Uterus (tissue), 3 donors: ENCODE measurements at regions not wholly inside any gene's neighbourhood (a gene's known extent, or its start where the extent isn't known, plus 50 kb on each side); places are given as distances from the start of the nearest gene placed in this dataset.
"Not testable (repeated sequence)": the region's sequence is repeated elsewhere in the genome, so short reads cannot be mapped to it uniquely, and the experiment has no call there.

Experiments
- DNase-seq, 2 donors: peaks; one replicate each; pipeline ENCODE4 v3.0.0-alpha.2; 2019 to 2020
- H3K27ac ChIP-seq, 2 donors: fragments of 200-600 bp; sonication (generic); 1 replicate in 1 of 2; 2 replicates in 1 of 2; pipeline ENCODE4 v1.5.1; 2016 to 2018
- H3K27me3 ChIP-seq, 2 donors: fragments of 200-600 bp; sonication (generic); one replicate each; pipeline ENCODE4 v1.5.1; 2018 to 2019; ENCODE audit warnings: control low read depth in 1 of 2
- H3K36me3 ChIP-seq, 2 donors: fragments of 200-600 bp; sonication (generic); one replicate each; pipeline ENCODE4 v1.5.1; 2019; ENCODE audit warnings: control low read depth in 1 of 2
- H3K4me1 ChIP-seq, 2 donors: fragments of 200-600 bp; sonication (generic); one replicate each; pipeline ENCODE4 v1.5.1; 2018 to 2019; ENCODE audit warnings: control low read depth in 1 of 2
- H3K4me3 ChIP-seq, 2 donors: fragments of 200-600 bp; sonication (generic); 1 replicate in 1 of 2; 2 replicates in 1 of 2; pipeline ENCODE4 v1.5.1; 2018 to 2019; ENCODE audit warnings: mild to moderate bottlenecking in 1 of 2
- H3K9me3 ChIP-seq, 2 donors: fragments of 200-600 bp; sonication (generic); one replicate each; pipeline ENCODE4 v1.5.1; 2019; ENCODE audit warnings: control low read depth in 1 of 2
- POLR2A ChIP-seq, 2 donors: fragments of 450-650 bp; IDR thresholded peaks; one replicate each; pipeline ENCODE4 v1.6.1; 2016; ENCODE audit warnings: antibody characterized with exemption in 2 of 2, mild to moderate bottlenecking in 1 of 2, moderate library complexity in 1 of 2
- intact Hi-C: fragments of 100-400 bp; cut with DNase I; formaldehyde crosslinking; loops from one replicate; pipeline ENCODE4 v1.15.1; 2023; ENCODE audit warnings: low total_unique reads
- TF ChIP-seq, protein P1 (sequence below), 4 experiments: fragments of 200-600 bp in 2 of 4; fragments of 450-650 bp in 2 of 4; sonication (generic) in 2 of 4; IDR thresholded peaks; one replicate each; pipeline ENCODE4 v1.5.1; 2016 to 2019; ENCODE audit warnings: antibody characterized with exemption in 4 of 4, mild to moderate bottlenecking in 2 of 4, moderate library complexity in 1 of 4
- donor health status: DM: yes; HTN: yes; CAD: no.

DNA sequence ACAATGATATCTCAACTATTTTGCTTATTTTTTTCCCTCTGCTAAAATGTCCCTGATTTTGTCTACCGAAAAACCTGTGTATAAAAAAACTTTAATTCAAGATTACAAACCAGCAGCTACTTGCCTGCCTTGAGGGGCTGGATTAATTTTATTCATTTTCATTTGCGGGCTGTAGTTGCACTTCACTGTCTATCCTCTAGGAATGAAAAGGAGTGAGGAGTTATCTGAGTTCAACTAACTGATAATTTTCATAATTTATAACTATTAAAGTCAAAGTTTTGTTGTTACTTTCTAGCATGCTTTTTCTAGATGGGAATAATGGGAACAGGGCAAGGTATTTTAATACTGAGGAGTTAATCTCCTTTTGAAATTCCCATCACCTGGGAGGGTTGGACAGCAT is 50.3 kb upstream of the AGTPBP1 start:
- H3K36me3 ChIP-seq, H3K4me3 ChIP-seq, H3K9me3 ChIP-seq, DNase-seq, H3K4me1 ChIP-seq, intact Hi-C loops, H3K27me3 ChIP-seq, H3K27ac ChIP-seq: not testable (repeated sequence)

DNA sequence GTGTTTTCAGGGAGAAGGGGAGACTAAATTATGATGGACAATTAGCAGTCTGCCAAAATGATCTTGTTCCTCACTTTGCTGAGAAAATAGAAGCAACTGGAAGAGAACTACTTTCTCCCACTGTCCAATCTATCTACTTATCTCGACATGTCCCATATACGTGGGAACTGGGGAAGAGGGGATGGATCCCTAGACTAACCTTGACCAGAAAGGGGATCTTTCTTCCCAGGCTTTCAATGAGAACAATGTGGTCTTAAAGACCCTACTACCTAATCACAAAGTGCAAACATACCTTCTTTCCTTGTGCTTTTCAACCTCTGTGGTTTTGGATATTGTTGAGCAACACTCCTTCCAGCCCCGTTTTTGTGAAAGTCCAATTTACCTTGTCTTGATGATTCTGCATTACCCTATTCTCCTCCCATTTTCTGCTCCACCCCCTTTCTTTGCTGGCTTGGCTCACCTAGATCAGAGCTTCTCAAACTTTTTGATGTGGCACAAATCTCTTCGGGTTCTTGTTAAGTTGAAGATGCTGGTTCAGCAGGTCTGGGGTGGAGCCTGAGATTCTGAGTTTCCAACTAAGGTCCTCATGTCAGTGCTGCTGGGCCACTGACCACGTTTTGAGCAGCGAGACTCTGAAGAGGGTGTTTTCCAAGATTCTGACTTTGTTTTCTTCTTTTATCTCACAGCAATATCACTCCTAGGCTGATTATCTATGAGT is 61.4 kb upstream of the AGTPBP1 start:
- H3K27me3 ChIP-seq, DNase-seq, H3K9me3 ChIP-seq, H3K36me3 ChIP-seq, H3K27ac ChIP-seq, H3K4me1 ChIP-seq, intact Hi-C loops, H3K4me3 ChIP-seq: not testable (repeated sequence)

DNA sequence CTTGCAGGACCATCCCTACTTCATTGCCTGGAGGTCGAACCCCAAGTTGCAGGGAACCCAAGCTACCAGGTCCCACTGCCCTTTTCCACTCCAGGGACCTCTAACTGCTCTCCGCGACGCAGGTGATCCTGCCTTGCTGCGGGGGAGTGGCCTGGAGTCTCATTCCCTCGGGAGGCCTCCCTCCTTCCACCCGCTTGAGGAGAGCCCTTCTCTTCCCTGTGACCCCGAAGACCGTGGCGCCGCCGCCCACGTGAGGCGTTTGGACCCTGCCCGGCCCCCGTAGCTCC is 63.0 kb upstream of the AGTPBP1 start:
- H3K36me3 ChIP-seq, H3K27me3 ChIP-seq, intact Hi-C loops, H3K4me1 ChIP-seq, H3K9me3 ChIP-seq, DNase-seq: not testable (repeated sequence)
- Histone ChIP-seq H3K4me3 (peak overlapping the region; percentile 42 to 72), H3K27ac (peak overlapping the region; percentile 95 to 96)

DNA sequence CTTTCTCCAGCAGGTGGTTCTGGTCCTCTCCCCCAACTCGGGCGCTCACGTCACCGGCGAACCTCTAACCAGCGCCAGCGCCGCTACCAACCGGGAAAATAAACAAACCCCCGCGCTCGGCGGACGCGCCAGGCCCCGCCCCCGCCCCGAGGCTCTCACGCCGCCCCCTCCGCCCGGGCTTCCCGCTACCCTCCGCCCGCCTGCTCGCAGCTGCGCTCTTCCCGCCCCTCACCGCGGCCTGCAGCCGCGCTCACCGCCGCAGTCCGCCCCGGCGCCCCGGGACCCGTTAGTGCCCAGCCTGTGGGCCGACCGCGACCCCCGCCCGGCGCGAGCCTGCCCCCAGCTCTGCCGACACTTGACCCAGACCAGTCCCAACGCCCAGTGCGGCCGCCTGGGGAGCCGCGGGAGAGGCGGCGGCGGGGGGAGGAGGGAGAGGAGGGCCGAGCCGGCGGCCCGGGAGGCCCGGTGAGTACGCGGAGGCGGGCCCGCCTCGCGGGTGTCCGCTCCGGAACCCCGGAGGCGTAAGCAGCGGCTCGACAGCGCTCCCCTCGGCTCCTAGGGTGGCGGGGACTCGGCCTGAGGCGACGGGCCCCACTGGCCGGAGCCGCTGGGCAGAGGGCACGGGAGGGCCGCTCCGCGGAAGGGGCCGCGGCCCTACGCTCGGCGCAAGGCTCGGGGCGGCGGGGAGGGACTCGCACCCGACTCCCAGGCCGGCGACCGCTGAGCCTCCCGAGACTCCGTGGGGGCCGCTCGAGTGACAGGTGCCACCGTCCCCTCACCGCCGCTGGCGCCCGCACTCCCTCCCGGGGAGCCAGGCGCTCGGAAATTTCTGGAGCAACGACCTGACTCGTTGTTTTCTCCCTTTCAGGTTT is 63.6 kb upstream of the AGTPBP1 start:
- intact Hi-C loops, H3K36me3 ChIP-seq, H3K27me3 ChIP-seq, H3K4me1 ChIP-seq, H3K9me3 ChIP-seq: not testable (repeated sequence)
- TF ChIP-seq, protein P1, sequence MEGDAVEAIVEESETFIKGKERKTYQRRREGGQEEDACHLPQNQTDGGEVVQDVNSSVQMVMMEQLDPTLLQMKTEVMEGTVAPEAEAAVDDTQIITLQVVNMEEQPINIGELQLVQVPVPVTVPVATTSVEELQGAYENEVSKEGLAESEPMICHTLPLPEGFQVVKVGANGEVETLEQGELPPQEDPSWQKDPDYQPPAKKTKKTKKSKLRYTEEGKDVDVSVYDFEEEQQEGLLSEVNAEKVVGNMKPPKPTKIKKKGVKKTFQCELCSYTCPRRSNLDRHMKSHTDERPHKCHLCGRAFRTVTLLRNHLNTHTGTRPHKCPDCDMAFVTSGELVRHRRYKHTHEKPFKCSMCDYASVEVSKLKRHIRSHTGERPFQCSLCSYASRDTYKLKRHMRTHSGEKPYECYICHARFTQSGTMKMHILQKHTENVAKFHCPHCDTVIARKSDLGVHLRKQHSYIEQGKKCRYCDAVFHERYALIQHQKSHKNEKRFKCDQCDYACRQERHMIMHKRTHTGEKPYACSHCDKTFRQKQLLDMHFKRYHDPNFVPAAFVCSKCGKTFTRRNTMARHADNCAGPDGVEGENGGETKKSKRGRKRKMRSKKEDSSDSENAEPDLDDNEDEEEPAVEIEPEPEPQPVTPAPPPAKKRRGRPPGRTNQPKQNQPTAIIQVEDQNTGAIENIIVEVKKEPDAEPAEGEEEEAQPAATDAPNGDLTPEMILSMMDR (IDR thresholded peaks at IDR 0.05): peak in 1 of 4 experiments; percentile 25
- TF ChIP-seq POLR2A (IDR thresholded peaks at IDR 0.05): peak; percentile 15 to 26
- peak; percentile 81 to 85 for DNase-seq
- Histone ChIP-seq H3K27ac (peak overlapping the region; percentile 95 to 96), H3K4me3 (peak overlapping the region; percentile 42 to 72)

DNA sequence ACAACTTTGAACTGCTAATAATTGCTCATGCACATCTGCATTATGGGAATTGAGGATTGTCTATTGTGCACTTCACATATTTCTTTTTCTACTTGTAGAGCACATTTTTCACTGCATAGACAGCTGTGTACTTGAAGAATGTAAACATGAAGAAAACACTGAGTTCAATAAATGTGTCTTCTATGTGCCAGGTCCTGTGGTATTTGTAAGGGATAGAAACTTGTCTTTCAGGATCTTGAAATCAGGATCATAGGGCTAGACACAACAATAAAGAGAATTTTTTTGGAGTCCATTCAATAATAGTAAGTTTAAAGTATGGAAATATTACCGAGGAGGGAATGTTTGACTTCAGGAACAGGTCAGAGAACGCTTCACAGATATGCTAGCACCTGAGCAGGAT is 66.6 kb upstream of the AGTPBP1 start:
- H3K4me1 ChIP-seq, H3K27ac ChIP-seq, intact Hi-C loops, H3K27me3 ChIP-seq, H3K9me3 ChIP-seq, DNase-seq, H3K4me3 ChIP-seq, H3K36me3 ChIP-seq: not testable (repeated sequence)

DNA sequence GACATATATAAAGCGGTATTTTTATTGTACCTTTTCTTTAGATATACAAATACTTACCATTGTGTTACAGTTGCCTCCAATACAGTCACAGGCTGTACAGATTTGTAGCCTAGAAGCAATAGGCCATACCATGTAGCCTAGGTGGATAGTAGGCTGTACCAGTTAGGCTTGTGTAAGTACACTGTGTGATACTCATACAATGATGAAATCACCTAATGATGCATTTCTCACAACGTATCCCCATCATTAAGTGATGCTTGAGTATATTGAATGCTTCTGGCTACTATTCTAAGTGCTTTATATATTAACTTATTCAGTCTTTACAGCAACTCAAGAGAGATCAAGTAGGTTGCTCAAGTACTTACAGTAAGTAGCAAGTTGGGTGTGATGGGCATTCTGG is 71.6 kb upstream of the AGTPBP1 start:
- DNase-seq, H3K9me3 ChIP-seq, H3K4me3 ChIP-seq, H3K4me1 ChIP-seq, H3K27ac ChIP-seq, H3K36me3 ChIP-seq, H3K27me3 ChIP-seq, intact Hi-C loops: not testable (repeated sequence)

DNA sequence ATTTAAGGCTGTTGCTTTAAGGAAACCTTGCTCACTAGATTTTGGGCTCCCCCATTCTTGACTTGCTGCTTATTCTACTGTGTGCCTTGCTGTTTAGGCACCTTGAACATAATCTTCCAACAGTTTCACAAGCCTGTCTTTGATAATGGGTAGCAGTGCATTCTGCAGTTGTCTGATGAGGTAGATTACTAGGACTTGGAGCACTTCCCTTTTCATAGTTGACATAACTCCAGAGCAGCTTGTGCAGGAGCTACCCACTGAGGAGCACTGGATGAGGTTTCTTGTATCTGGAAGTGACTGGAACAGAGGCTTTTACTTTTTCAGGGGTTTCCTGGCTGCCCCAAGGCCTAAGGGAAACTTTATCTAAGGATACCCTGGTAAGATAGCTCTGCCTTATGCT is 73.0 kb upstream of the AGTPBP1 start:
- DNase-seq, H3K27ac ChIP-seq, H3K4me3 ChIP-seq, intact Hi-C loops, H3K9me3 ChIP-seq, H3K36me3 ChIP-seq, H3K4me1 ChIP-seq, H3K27me3 ChIP-seq: not testable (repeated sequence)

DNA sequence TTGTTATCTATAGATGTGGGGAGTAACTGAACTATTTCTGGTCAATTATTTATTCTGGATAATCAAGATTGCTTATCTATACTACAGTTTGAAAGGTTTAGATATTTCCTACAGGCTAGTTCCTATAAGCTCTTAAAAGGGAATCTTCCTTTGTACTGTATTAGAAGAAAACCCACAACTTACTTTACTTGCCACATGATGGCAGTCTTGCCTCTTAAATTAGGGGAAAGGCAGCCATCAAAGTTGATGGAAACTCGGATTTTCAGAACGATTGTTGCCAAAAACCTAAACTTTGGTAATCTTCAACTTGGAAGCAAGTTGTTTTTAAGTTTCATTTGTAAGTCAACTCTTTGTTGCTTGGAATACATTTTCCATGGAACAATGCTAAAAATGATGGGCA is 77.2 kb upstream of the AGTPBP1 start:
- intact Hi-C loops, H3K27me3 ChIP-seq, H3K4me1 ChIP-seq, H3K9me3 ChIP-seq, H3K36me3 ChIP-seq, H3K4me3 ChIP-seq, DNase-seq, H3K27ac ChIP-seq: not testable (repeated sequence)
- TF ChIP-seq, protein P1 (IDR thresholded peaks at IDR 0.05): peak; percentile 32 to 52 (median 43)

DNA sequence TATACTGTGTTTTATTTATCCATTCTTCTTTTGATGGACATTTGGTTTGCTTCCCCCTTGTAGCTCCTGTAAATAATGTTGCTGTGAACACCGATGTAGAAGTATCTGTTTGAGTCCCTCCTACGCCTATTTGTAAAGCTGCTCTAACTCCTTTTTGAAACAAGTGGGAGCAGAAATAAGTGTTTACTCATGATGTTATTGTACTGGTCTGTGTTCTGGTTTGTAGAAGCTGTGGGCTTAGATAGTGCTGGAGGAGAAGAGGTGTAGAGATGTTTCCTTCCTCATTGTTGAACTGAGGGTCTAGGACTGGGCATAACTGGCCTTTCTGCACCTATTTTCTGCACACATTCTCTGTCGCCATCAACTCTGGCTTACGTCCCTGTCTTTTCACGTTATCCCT is 78.8 kb upstream of the AGTPBP1 start:
- H3K27ac ChIP-seq, H3K4me1 ChIP-seq, H3K9me3 ChIP-seq, H3K27me3 ChIP-seq, DNase-seq, H3K4me3 ChIP-seq, intact Hi-C loops, H3K36me3 ChIP-seq: not testable (repeated sequence)

DNA sequence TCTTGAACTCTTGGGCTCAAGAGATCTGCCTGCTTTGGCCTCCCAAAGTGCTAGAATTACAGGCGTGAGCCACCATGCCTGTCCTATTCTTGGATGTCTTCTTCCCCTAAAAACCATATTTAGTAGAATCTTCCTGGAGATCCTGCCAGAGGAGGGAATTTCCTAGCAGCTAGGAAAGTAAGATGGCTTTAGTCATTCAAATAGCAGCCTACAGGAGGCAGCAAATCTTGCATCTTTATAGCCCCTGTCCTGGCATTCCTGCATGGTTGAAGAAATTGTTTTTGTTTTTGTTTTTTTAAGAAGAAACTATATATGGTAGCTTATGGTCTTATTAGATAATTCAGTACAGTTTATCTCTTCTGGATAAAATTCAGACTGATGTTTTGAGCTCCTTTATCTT is 83.2 kb upstream of the AGTPBP1 start:
- H3K9me3 ChIP-seq, H3K4me3 ChIP-seq, H3K27me3 ChIP-seq, intact Hi-C loops, H3K27ac ChIP-seq, H3K36me3 ChIP-seq, DNase-seq, H3K4me1 ChIP-seq: not testable (repeated sequence)

DNA sequence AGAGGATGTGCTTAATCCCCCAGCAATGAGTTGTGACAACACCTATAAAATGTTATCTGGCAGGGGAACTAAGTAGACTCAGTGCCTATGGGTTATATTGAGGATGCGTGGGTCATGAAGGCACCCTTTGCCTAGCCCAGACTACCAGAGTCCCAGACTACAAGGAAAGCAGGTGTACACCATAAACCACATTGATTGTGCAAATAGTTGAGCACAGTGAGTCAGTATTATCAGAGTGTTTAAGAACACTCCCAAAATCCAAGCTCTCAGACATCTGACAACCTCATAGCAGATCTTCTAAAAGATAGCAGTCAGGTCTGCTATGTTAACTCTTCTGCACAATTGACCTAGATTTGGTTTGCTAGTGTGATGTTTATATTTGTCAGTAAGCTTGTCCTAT is 92.8 kb upstream of the AGTPBP1 start:
- H3K4me3 ChIP-seq, H3K36me3 ChIP-seq, H3K27me3 ChIP-seq, H3K9me3 ChIP-seq, DNase-seq, H3K4me1 ChIP-seq, intact Hi-C loops, H3K27ac ChIP-seq: not testable (repeated sequence)
